ENCODE measurements at regions not wholly inside any gene's neighbourhood (a gene's known extent, or its start where the extent isn't known, plus 50 kb on each side); places are given as distances from the start of the nearest gene placed in this dataset.

GRCh38 chr3:66744521-66744920 lies 243.7 kb upstream of the LRIG1 start:
- H3K27me3 ChIP-seq = no peaks in the 10 kb centered on the region
- TF ChIP-seq EZH2phosphoT487 (IDR thresholded peaks at IDR 0.05) = no peak
- TF ChIP-seq EZH2 (IDR thresholded peaks at IDR 0.05) = no peak
- no peak for TF ChIP-seq CTCF (IDR thresholded peaks at IDR 0.05)
- no peaks in the 10 kb centered on the region for H3K9me3 Mint-ChIP-seq
- peaks cover 2% of the 10 kb centered on the region for H3K27me3 Mint-ChIP-seq (ENCODE audit: insufficient read depth, low read depth)
- no peaks in the 10 kb centered on the region for H3K9me3 ChIP-seq (ENCODE audit: low read depth)
- no peak overlapping the region for H3K4me3 Mint-ChIP-seq
- H3K27ac ChIP-seq = no peak overlapping the region
- H3K36me3 ChIP-seq = no peaks in the 10 kb centered on the region
- no peak for DNase-seq (ENCODE audit: low spot score)
- no peak overlapping the region for H3K9ac ChIP-seq
- no peaks in the 10 kb centered on the region for H3K79me2 ChIP-seq (ENCODE audit: low read depth)
- H3K36me3 Mint-ChIP-seq = no peaks in the 10 kb centered on the region
- no peaks in the 10 kb centered on the region for H3F3A ChIP-seq (ENCODE audit: low read depth)
- H3K4me2 ChIP-seq = no peak overlapping the region
- H3K27ac Mint-ChIP-seq = no peak overlapping the region
- H3K4me1 ChIP-seq = peaks cover 7% of the 10 kb centered on the region
- H4K20me1 ChIP-seq (ENCODE audit: low read depth) = no peaks in the 10 kb centered on the region
- no peaks in the 10 kb centered on the region for H3K4me1 Mint-ChIP-seq
- no peak overlapping the region for H3K4me3 ChIP-seq
- H2AFZ ChIP-seq (replicated peaks) = no peak overlapping the region

- no peak overlapping the region for H3K27ac Mint-ChIP-seq
- no peak overlapping the region for H3K4me3 Mint-ChIP-seq
- H3K36me3 Mint-ChIP-seq = no peaks in the 10 kb centered on the region
- Histone ChIP-seq H3K36me3 (no peaks in the 10 kb centered on the region), H3F3A (ENCODE audit: low read depth) (no peaks in the 10 kb centered on the region), H3K27me3 (no peaks in the 10 kb centered on the region), H3K4me1 (peaks cover 7% of the 10 kb centered on the region), H3K27ac (no peak overlapping the region), H3K79me2 (ENCODE audit: low read depth) (no peaks in the 10 kb centered on the region), H3K9me3 (ENCODE audit: low read depth) (no peaks in the 10 kb centered on the region), H4K20me1 (ENCODE audit: low read depth) (no peaks in the 10 kb centered on the region), H3K4me3 (no peak overlapping the region), H3K9ac (no peak overlapping the region), H3K4me2 (no peak overlapping the region), H2AFZ (replicated peaks) (no peak overlapping the region)
- H3K27me3 Mint-ChIP-seq (ENCODE audit: insufficient read depth, low read depth) = peaks cover 2% of the 10 kb centered on the region
- TF ChIP-seq EZH2phosphoT487 (IDR thresholded peaks at IDR 0.05) (no peak), EZH2 (IDR thresholded peaks at IDR 0.05) (no peak), CTCF (IDR thresholded peaks at IDR 0.05) (no peak)
- H3K9me3 Mint-ChIP-seq = no peaks in the 10 kb centered on the region
- DNase-seq (ENCODE audit: low spot score) = no peak
- no peaks in the 10 kb centered on the region for H3K4me1 Mint-ChIP-seq
Observed at GRCh38 chr3:66744986-66745385, 244.2 kb upstream of the LRIG1 start.

GRCh38 chr3:66747261-66747660 lies 246.4 kb upstream of the LRIG1 start:
- no peak for DNase-seq (ENCODE audit: low spot score)
- Mint-ChIP-seq H3K27me3 (ENCODE audit: insufficient read depth, low read depth) (peaks cover 4% of the 10 kb centered on the region), H3K36me3 (no peaks in the 10 kb centered on the region), H3K9me3 (no peaks in the 10 kb centered on the region), H3K4me1 (no peaks in the 10 kb centered on the region), H3K4me3 (no peak overlapping the region), H3K27ac (no peak overlapping the region)
- Histone ChIP-seq H3F3A (ENCODE audit: low read depth) (no peaks in the 10 kb centered on the region), H3K4me2 (no peak overlapping the region), H3K36me3 (no peaks in the 10 kb centered on the region), H3K27me3 (no peaks in the 10 kb centered on the region), H3K9ac (no peak overlapping the region), H4K20me1 (ENCODE audit: low read depth) (no peaks in the 10 kb centered on the region), H3K79me2 (ENCODE audit: low read depth) (no peaks in the 10 kb centered on the region), H3K4me3 (no peak overlapping the region), H3K9me3 (ENCODE audit: low read depth) (no peaks in the 10 kb centered on the region), H3K27ac (no peak overlapping the region), H2AFZ (replicated peaks) (peak overlapping the region; percentile 26), H3K4me1 (peaks cover 7% of the 10 kb centered on the region)
- no peak for TF ChIP-seq EZH2 (IDR thresholded peaks at IDR 0.05)
- no peak for TF ChIP-seq CTCF (IDR thresholded peaks at IDR 0.05)
- TF ChIP-seq EZH2phosphoT487 (IDR thresholded peaks at IDR 0.05) = no peak

Data from neural progenitor cell (in vitro differentiated cells).